ENCODE measurements at regions not wholly inside any gene's neighbourhood (a gene's known extent, or its start where the extent isn't known, plus 50 kb on each side); places are given as distances from the start of the nearest gene placed in this dataset.
"Not testable (repeated sequence)": the region's sequence is repeated elsewhere in the genome, so short reads cannot be mapped to it uniquely, and the experiment has no call there.

- TF ChIP-seq EP300 (IDR thresholded peaks at IDR 0.05) (no peak), CTCF (IDR thresholded peaks at IDR 0.05) (peak; percentile 83 to 99)
- WGBS = 55% methylated on average over 11 of the region's 30 CpGs
- no peak for DNase-seq (ENCODE audit: low spot score in 2 of 2)
- H3K9me3 ChIP-seq = no peaks in the 10 kb centered on the region
- H3K4me3 ChIP-seq = no peak overlapping the region
- no peaks in the 10 kb centered on the region for H3K4me1 ChIP-seq
- no peak overlapping the region for H3K27ac ChIP-seq
- H3K36me3 ChIP-seq = no peaks in the 10 kb centered on the region
- peaks cover 15% of the 10 kb centered on the region for H3K27me3 ChIP-seq
Observed at GRCh38 chr7:45259966-45260646, 102.5 kb downstream of the RAMP3 start.

- no peak overlapping the region for H3K27ac ChIP-seq
- DNase-seq (ENCODE audit: low spot score in 2 of 2) = no peak
- H3K27me3 ChIP-seq = peaks cover 10% of the 10 kb centered on the region
- 29% methylated on average over 9 of the region's 9 CpGs for WGBS
- no peaks in the 10 kb centered on the region for H3K9me3 ChIP-seq
- H3K4me1 ChIP-seq = no peaks in the 10 kb centered on the region
- no peak for TF ChIP-seq EP300 (IDR thresholded peaks at IDR 0.05)
- no peak for TF ChIP-seq POLR2A (IDR thresholded peaks at IDR 0.05)
- no peak for TF ChIP-seq CTCF (IDR thresholded peaks at IDR 0.05)
- TF ChIP-seq POLR2AphosphoS5 (IDR thresholded peaks at IDR 0.05) = no peak
- no peak overlapping the region for H3K4me3 ChIP-seq
- H3K36me3 ChIP-seq = no peaks in the 10 kb centered on the region
Observed at GRCh38 chr7:45267262-45267661, 109.7 kb downstream of the RAMP3 start.

GRCh38 chr7:45268013-45268412 is 110.4 kb downstream of the RAMP3 start:
- H3K4me3 ChIP-seq = no peak overlapping the region

GRCh38 chr7:45269192-45269591 is 111.6 kb downstream of the RAMP3 start:
- no peaks in the 10 kb centered on the region for H3K9me3 ChIP-seq
- no peaks in the 10 kb centered on the region for H3K36me3 ChIP-seq
- no peak overlapping the region for H3K27ac ChIP-seq
- H3K4me1 ChIP-seq = no peaks in the 10 kb centered on the region
- H3K4me3 ChIP-seq = no peak overlapping the region
- TF ChIP-seq POLR2AphosphoS5 (IDR thresholded peaks at IDR 0.05) = no peak
- TF ChIP-seq CTCF (IDR thresholded peaks at IDR 0.05) = no peak
- TF ChIP-seq EP300 (IDR thresholded peaks at IDR 0.05) = no peak
- TF ChIP-seq POLR2A (IDR thresholded peaks at IDR 0.05) = no peak
- DNase-seq (ENCODE audit: low spot score in 2 of 2) = no peak
- peaks cover 10% of the 10 kb centered on the region for H3K27me3 ChIP-seq
- 90% methylated on average over 2 of the region's 2 CpGs for WGBS

More at GRCh38 chr7:45268013-45268412, 110.4 kb downstream of the RAMP3 start:
- Histone ChIP-seq H3K27me3 (peaks cover 10% of the 10 kb centered on the region), H3K9me3 (no peaks in the 10 kb centered on the region), H3K36me3 (no peaks in the 10 kb centered on the region), H3K27ac (no peak overlapping the region), H3K4me1 (no peaks in the 10 kb centered on the region)
- TF ChIP-seq EP300 (IDR thresholded peaks at IDR 0.05) (no peak), CTCF (IDR thresholded peaks at IDR 0.05) (no peak), POLR2A (IDR thresholded peaks at IDR 0.05) (no peak), POLR2AphosphoS5 (IDR thresholded peaks at IDR 0.05) (no peak)
- DNase-seq (ENCODE audit: low spot score in 2 of 2) = no peak
- 72% methylated on average over 3 of the region's 3 CpGs for WGBS

- H3K27ac ChIP-seq = no peak overlapping the region
- H3K27me3 ChIP-seq = no peaks in the 10 kb centered on the region
- no peaks in the 10 kb centered on the region for H3K9me3 ChIP-seq
- no peak overlapping the region for H3K4me3 ChIP-seq
- WGBS = 81% methylated on average over 4 of the region's 4 CpGs
- no peaks in the 10 kb centered on the region for H3K36me3 ChIP-seq
- no peaks in the 10 kb centered on the region for H3K4me1 ChIP-seq
- DNase-seq (ENCODE audit: low spot score in 2 of 2) = no peak
- TF ChIP-seq CTCF (IDR thresholded peaks at IDR 0.05) (no peak), EP300 (IDR thresholded peaks at IDR 0.05) (no peak), POLR2AphosphoS5 (IDR thresholded peaks at IDR 0.05) (no peak), POLR2A (IDR thresholded peaks at IDR 0.05) (no peak)
Observed at GRCh38 chr7:45278763-45279398, 121.3 kb downstream of the RAMP3 start.

GRCh38 chr7:45289611-45290010 is 132.0 kb downstream of the RAMP3 start:
- not testable (repeated sequence) for H3K27ac ChIP-seq

More at GRCh38 chr7:45289611-45290010, 132.0 kb downstream of the RAMP3 start:
- H3K9me3 ChIP-seq; H3K4me3 ChIP-seq; DNase-seq (ENCODE audit: low spot score in 2 of 2); H3K27me3 ChIP-seq; H3K36me3 ChIP-seq; H3K4me1 ChIP-seq: not testable (repeated sequence)

All from suprapubic skin (tissue), 4 donors.